WERI-Rb-1 (cell line): ENCODE measurements at regions not wholly inside any gene's neighbourhood (a gene's known extent, or its start where the extent isn't known, plus 50 kb on each side); places are given as distances from the start of the nearest gene placed in this dataset.

ENCODE experiments used
- DNase-seq: peaks from one replicate; pipeline ENCODE4 v3.0.0-alpha.2; 2020
- H3K27ac ChIP-seq: fragments of 250-450 bp; sonication (Bioruptor Pico); 2 replicates; pipeline ENCODE4 v1.5.1; 2020; ENCODE audit warnings: mild to moderate bottlenecking, moderate library complexity
- H3K27me3 ChIP-seq: fragments of 250-450 bp; sonication (Bioruptor Pico); 2 replicates; pipeline ENCODE4 v1.5.1; 2021; ENCODE audit warnings: mild to moderate bottlenecking, low read depth, moderate library complexity; ENCODE audit not compliant: insufficient read depth, severe bottlenecking
- H3K36me3 ChIP-seq: fragments of 250-450 bp; sonication (Bioruptor Pico); 2 replicates; pipeline ENCODE4 v1.5.1; 2020; ENCODE audit warnings: mild to moderate bottlenecking, moderate library complexity
- H3K4me3 ChIP-seq: 2 replicates; pipeline ENCODE4 v1.5.1; 2011; ENCODE audit warnings: low read depth, mild to moderate bottlenecking, control low read depth, low read length
- H3K9me3 ChIP-seq: fragments of 250-450 bp; sonication (Bioruptor Pico); 2 replicates; pipeline ENCODE4 v1.5.1; 2021; ENCODE audit warnings: mild to moderate bottlenecking, moderate library complexity; ENCODE audit not compliant: severe bottlenecking
- TF ChIP-seq, protein P1 (sequence below): IDR thresholded peaks from 2 replicates; pipeline ENCODE4 v1.5.1; 2011; ENCODE audit warnings: low read depth, mild to moderate bottlenecking, control low read depth, inconsistent platforms, low read length

DNA sequence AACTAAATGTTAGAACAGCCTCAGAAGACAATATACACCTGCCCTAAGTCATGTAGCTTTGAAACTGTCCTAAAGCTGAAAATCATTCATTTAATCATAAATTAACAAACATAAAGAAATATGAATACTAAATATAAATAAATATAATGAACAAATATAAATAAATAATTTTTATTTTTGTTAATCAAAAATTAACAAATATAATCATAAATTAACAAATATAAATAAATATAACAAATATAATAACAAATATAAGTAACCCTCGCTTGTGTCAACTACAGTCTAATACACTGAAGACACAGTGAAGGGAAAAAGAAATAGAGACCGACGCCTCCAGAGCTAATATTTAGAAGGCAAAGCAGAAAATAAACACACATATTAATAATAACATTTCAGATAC is 527.3 kb downstream of the CYLC2 start:
- no peak for DNase-seq
- Histone ChIP-seq H3K36me3 (no peaks in the 10 kb centered on the region), H3K27ac (no peak overlapping the region), H3K27me3 (no peaks in the 10 kb centered on the region), H3K4me3 (no peak overlapping the region), H3K9me3 (no peaks in the 10 kb centered on the region)
- TF ChIP-seq, protein P1, sequence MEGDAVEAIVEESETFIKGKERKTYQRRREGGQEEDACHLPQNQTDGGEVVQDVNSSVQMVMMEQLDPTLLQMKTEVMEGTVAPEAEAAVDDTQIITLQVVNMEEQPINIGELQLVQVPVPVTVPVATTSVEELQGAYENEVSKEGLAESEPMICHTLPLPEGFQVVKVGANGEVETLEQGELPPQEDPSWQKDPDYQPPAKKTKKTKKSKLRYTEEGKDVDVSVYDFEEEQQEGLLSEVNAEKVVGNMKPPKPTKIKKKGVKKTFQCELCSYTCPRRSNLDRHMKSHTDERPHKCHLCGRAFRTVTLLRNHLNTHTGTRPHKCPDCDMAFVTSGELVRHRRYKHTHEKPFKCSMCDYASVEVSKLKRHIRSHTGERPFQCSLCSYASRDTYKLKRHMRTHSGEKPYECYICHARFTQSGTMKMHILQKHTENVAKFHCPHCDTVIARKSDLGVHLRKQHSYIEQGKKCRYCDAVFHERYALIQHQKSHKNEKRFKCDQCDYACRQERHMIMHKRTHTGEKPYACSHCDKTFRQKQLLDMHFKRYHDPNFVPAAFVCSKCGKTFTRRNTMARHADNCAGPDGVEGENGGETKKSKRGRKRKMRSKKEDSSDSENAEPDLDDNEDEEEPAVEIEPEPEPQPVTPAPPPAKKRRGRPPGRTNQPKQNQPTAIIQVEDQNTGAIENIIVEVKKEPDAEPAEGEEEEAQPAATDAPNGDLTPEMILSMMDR: no peak

DNA sequence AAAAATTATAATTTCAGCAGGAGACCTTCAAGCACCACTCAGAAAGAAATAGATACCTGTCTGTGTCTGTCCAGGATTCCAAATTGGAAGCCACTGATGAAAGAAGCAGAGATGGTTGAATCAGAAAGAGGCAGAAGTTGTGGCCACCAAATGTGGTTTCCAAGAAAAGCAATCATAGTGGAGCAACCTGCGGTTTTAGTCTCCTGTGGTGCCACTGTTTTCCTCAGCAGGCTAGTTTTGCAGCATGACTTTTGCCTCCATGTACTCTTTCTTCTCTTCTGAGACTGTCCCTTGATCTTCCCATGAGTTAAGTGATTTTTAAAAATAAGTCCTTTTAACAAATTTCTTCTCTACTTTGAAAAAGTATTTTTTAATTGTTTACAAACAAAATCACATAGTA is 535.8 kb downstream of the CYLC2 start:
- H3K27ac ChIP-seq: no peak overlapping the region

DNA sequence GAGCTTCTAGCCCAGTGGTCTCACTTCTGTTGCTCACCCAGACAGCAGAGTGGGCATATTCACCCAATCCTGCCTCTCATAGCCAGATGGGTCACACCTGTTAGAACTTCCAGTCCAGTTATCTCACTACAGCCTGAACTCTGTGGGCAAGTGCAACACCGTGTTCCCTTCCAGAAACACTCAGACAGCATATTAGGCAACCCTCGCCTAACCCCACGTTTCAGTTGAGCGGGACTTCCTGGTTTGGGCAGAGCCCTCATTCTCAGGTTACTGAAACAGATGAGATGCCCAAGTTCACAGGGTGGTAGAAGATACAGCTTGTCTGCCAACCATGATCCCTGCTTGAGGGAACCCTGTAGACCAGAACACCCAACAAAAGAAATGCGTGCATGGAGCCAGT is 538.2 kb downstream of the CYLC2 start:
- H3K9me3 ChIP-seq: no peaks in the 10 kb centered on the region
- no peak overlapping the region for H3K4me3 ChIP-seq
- no peaks in the 10 kb centered on the region for H3K36me3 ChIP-seq
- H3K27me3 ChIP-seq: no peaks in the 10 kb centered on the region
- DNase-seq: no peak
- TF ChIP-seq, protein P1: no peak
- H3K27ac ChIP-seq: no peak overlapping the region

More for the DNA sequence above, 535.8 kb downstream of the CYLC2 start:
- Histone ChIP-seq H3K27me3 (no peaks in the 10 kb centered on the region), H3K4me3 (no peak overlapping the region), H3K9me3 (no peaks in the 10 kb centered on the region), H3K36me3 (no peaks in the 10 kb centered on the region)
- TF ChIP-seq, protein P1: no peak
- DNase-seq: no peak

DNA sequence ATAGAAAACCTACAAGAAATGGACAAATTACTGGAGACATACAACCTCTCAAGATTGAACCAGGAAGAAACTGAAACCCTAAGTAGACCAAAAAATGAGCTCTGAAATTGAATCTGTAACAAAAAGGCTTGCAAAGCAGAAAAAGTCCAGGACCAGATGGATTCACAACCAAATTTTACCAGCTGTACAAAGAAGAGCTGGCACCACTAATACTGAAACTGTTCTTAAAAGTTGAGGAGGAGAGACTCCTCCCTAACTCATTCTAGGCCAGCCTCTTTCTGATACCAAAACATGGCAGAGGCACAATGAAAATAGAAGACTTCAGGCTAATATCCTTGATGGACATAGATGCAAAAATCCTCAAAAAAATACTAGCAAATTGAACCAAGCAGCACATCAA is 542.3 kb downstream of the CYLC2 start:
- Histone ChIP-seq H3K9me3 (no peaks in the 10 kb centered on the region), H3K27ac (no peak overlapping the region), H3K27me3 (no peaks in the 10 kb centered on the region), H3K36me3 (no peaks in the 10 kb centered on the region), H3K4me3 (no peak overlapping the region)
- TF ChIP-seq, protein P1: no peak
- no peak for DNase-seq

DNA sequence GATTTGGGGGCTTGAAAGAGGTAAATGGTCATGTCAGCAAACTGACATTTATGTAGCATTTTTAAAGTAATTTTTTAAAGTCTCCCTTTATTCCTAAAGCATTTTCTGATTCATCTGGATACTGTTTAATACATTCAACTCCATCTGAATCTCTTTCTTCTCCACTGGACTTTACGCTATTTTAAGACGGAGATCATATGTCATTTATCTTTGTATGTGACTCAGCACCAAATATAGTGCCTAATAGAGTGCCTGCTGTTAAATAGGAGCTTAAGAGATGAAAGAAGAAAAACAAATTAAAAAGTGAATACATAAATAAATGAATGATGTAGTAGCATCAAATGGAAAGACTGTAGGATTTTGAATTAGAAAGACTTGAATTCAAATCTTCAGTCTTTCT is 548.8 kb upstream of the SMC2 start:
- Histone ChIP-seq H3K27me3 (no peaks in the 10 kb centered on the region), H3K4me3 (no peak overlapping the region), H3K36me3 (no peaks in the 10 kb centered on the region), H3K9me3 (no peaks in the 10 kb centered on the region), H3K27ac (no peak overlapping the region)
- TF ChIP-seq, protein P1: no peak
- no peak for DNase-seq

DNA sequence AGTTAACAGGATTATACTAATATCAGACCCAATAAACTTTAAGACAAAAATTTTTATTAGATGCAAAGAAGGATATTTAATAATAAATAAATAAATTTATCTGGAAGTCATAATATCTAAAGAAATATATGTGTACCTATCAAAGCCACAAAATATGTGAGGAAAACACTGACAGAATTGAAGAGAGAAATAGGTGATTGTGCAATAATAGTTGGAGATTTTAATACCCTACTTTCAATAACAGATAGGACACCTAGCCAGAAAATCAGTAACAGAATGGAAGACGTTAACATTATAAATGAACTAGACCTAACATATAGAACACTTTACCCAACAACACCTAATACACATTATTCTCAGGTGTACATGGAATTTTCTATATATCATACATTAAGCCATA is 541.4 kb upstream of the SMC2 start:
- TF ChIP-seq, protein P1: no peak
- no peak for DNase-seq
- H3K27ac ChIP-seq: no peak overlapping the region
- H3K4me3 ChIP-seq: no peak overlapping the region
- H3K36me3 ChIP-seq: no peaks in the 10 kb centered on the region
- no peaks in the 10 kb centered on the region for H3K27me3 ChIP-seq
- no peaks in the 10 kb centered on the region for H3K9me3 ChIP-seq
